PC-3 (cell line): ENCODE measurements at regions not wholly inside any gene's neighbourhood (a gene's known extent, or its start where the extent isn't known, plus 50 kb on each side); places are given as distances from the start of the nearest gene placed in this dataset.
"Not testable (repeated sequence)": the region's sequence is repeated elsewhere in the genome, so short reads cannot be mapped to it uniquely, and the experiment has no call there.

Experiments used
- CTCF ChIP-seq: fragments of 300-600 bp; sonication (generic); conservative IDR thresholded peaks from 2 replicates; pipeline ENCODE4 v1.5.1; 2017; ENCODE audit warnings: antibody characterized with exemption, low read depth, mild to moderate bottlenecking, low read length
- EZH2 ChIP-seq: fragments of 300-600 bp; sonication (generic); IDR thresholded peaks from one replicate; pipeline ENCODE4 v1.6.1; 2017; ENCODE audit warnings: antibody characterized with exemption, mild to moderate bottlenecking, low read length; ENCODE audit not compliant: unreplicated experiment

DNA sequence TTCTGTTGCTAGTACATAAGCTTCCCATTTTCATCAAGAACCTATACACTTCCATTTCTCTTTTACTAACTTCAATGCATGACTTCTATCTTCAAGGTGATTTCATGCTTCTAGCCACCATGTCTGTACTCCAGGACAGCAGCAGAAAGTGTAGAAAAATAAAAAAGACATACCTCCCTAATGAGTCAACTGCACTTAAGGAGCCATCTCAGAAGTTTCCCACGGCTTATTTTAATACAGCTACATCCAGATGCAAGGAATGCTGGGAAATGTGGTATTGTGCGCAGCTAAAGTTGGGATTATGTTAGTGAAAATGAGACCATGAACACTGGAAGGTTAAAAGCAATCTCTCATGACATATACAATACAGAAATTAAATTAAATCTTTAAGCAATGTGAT, 264.7 kb upstream of the ZNF322 start:
- TF ChIP-seq EZH2, CTCF: not testable (repeated sequence)
